Stimulated activated effector memory CD8-positive, alpha-beta T cell treated with anti-CD3 and anti-CD28 coated beads, Interleukin-12 subunit alpha, Interleukin-12 subunit beta, amount 100 ng/mL, for 72 hours (primary cell): ENCODE measurements at regions not wholly inside any gene's neighbourhood (a gene's known extent, or its start where the extent isn't known, plus 50 kb on each side); places are given as distances from the start of the nearest gene placed in this dataset.

Experiments
- ATAC-seq: fragments of 150-1000 bp; cut with Tn5 transposase; 2 replicates; pipeline ENCODE4 v1.10.0; 2021
- DNase-seq, 2 donors: peaks; one replicate each; pipeline ENCODE4 v3.0.0; 2021 to 2022; ENCODE audit warnings: low spot score in 2 of 2
- H3K27ac Mint-ChIP-seq: one replicate; pipeline ENCODE4 v1.8.0; 2022; ENCODE audit warnings: mild to moderate bottlenecking, mixed read lengths
- H3K36me3 Mint-ChIP-seq: one replicate; pipeline ENCODE4 v1.8.0; 2022; ENCODE audit warnings: mild to moderate bottlenecking, mixed read lengths
- H3K4me1 Mint-ChIP-seq: one replicate; pipeline ENCODE4 v1.8.0; 2022; ENCODE audit warnings: mixed read lengths
- H3K4me3 Mint-ChIP-seq: one replicate; pipeline ENCODE4 v1.8.0; 2022; ENCODE audit warnings: mild to moderate bottlenecking, mixed read lengths
- H3K9me3 Mint-ChIP-seq: one replicate; pipeline ENCODE4 v1.8.0; 2022; ENCODE audit warnings: mixed read lengths

- Mint-ChIP-seq H3K4me1 (peaks cover 32% of the 10 kb centered on the region), H3K4me3 (no peak overlapping the region), H3K36me3 (no peaks in the 10 kb centered on the region), H3K9me3 (no peaks in the 10 kb centered on the region), H3K27ac (no peak overlapping the region)
- DNase-seq (no peak), ATAC-seq (no peak)
These were observed 72.9 kb upstream of the FOXN3 start for GRCh38 chr14:89489761-89490437.

GRCh38 chr14:89486961-89487360 lies 69.9 kb upstream of the FOXN3 start:
- no peak overlapping the region for H3K27ac Mint-ChIP-seq
- no peak for ATAC-seq
- no peaks in the 10 kb centered on the region for H3K36me3 Mint-ChIP-seq
- no peaks in the 10 kb centered on the region for H3K9me3 Mint-ChIP-seq
- H3K4me1 Mint-ChIP-seq, result peaks cover 23% of the 10 kb centered on the region
- no peak overlapping the region for H3K4me3 Mint-ChIP-seq
- DNase-seq, result no peak

GRCh38 chr14:89486505-89486904 lies 69.5 kb upstream of the FOXN3 start:
- H3K36me3 Mint-ChIP-seq, result no peaks in the 10 kb centered on the region
- H3K27ac Mint-ChIP-seq, result no peak overlapping the region
- H3K4me3 Mint-ChIP-seq, result no peak overlapping the region
- H3K4me1 Mint-ChIP-seq, result peaks cover 23% of the 10 kb centered on the region
- no peak for DNase-seq
- H3K9me3 Mint-ChIP-seq, result no peaks in the 10 kb centered on the region
- no peak for ATAC-seq

- Mint-ChIP-seq H3K27ac (peak overlapping the region; percentile 82), H3K4me1 (peaks cover 23% of the 10 kb centered on the region)
These were observed 68.2 kb upstream of the FOXN3 start for GRCh38 chr14:89485264-89485663.

GRCh38 chr14:89484051-89484844 lies 67.2 kb upstream of the FOXN3 start:
- H3K27ac Mint-ChIP-seq, result peak overlapping the region; percentile 82
- no peak overlapping the region for H3K4me3 Mint-ChIP-seq
- H3K4me1 Mint-ChIP-seq, result peaks cover 23% of the 10 kb centered on the region
- no peaks in the 10 kb centered on the region for H3K36me3 Mint-ChIP-seq
- ATAC-seq (no peak), DNase-seq (no peak)
- H3K9me3 Mint-ChIP-seq, result no peaks in the 10 kb centered on the region

More at GRCh38 chr14:89485264-89485663, 68.2 kb upstream of the FOXN3 start:
- Mint-ChIP-seq H3K36me3 (no peaks in the 10 kb centered on the region), H3K9me3 (no peaks in the 10 kb centered on the region), H3K4me3 (no peak overlapping the region)
- no peak for DNase-seq
- peak; percentile 75 for ATAC-seq

- H3K4me1 Mint-ChIP-seq, result peaks cover 27% of the 10 kb centered on the region
- H3K36me3 Mint-ChIP-seq, result no peaks in the 10 kb centered on the region
- no peak overlapping the region for H3K27ac Mint-ChIP-seq
- ATAC-seq (no peak), DNase-seq (no peak)
- H3K4me3 Mint-ChIP-seq, result no peak overlapping the region
- H3K9me3 Mint-ChIP-seq, result no peaks in the 10 kb centered on the region
These were observed 64.2 kb upstream of the FOXN3 start for GRCh38 chr14:89481196-89481595.

GRCh38 chr14:89480278-89480677 lies 63.2 kb upstream of the FOXN3 start:
- Mint-ChIP-seq H3K27ac (no peak overlapping the region), H3K4me1 (peaks cover 20% of the 10 kb centered on the region), H3K9me3 (no peaks in the 10 kb centered on the region), H3K4me3 (no peak overlapping the region), H3K36me3 (no peaks in the 10 kb centered on the region)
- DNase-seq (no peak), ATAC-seq (no peak)

- Mint-ChIP-seq H3K36me3 (no peaks in the 10 kb centered on the region), H3K4me3 (no peak overlapping the region), H3K9me3 (no peaks in the 10 kb centered on the region), H3K27ac (no peak overlapping the region), H3K4me1 (peaks cover 18% of the 10 kb centered on the region)
- ATAC-seq (no peak), DNase-seq (no peak)
These were observed 62.8 kb upstream of the FOXN3 start for GRCh38 chr14:89479802-89480201.

GRCh38 chr14:89477391-89477790 lies 60.4 kb upstream of the FOXN3 start:
- Mint-ChIP-seq H3K9me3 (no peaks in the 10 kb centered on the region), H3K36me3 (peaks cover 6% of the 10 kb centered on the region), H3K27ac (peak overlapping the region; percentile 20), H3K4me3 (no peak overlapping the region), H3K4me1 (peaks cover 18% of the 10 kb centered on the region)
- no peak for ATAC-seq
- no peak for DNase-seq

GRCh38 chr14:89476354-89476896 lies 59.4 kb upstream of the FOXN3 start:
- Mint-ChIP-seq H3K4me3 (no peak overlapping the region), H3K9me3 (no peaks in the 10 kb centered on the region), H3K36me3 (peaks cover 10% of the 10 kb centered on the region), H3K4me1 (peaks cover 18% of the 10 kb centered on the region), H3K27ac (peak overlapping the region; percentile 20)
- DNase-seq, result no peak
- ATAC-seq, result no peak

GRCh38 chr14:89474464-89474863 lies 57.4 kb upstream of the FOXN3 start:
- Mint-ChIP-seq H3K4me3 (no peak overlapping the region), H3K9me3 (no peaks in the 10 kb centered on the region), H3K4me1 (peaks cover 34% of the 10 kb centered on the region), H3K27ac (no peak overlapping the region), H3K36me3 (peaks cover 10% of the 10 kb centered on the region)
- DNase-seq, result no peak
- ATAC-seq, result no peak

- ATAC-seq, result no peak
- H3K4me3 Mint-ChIP-seq, result no peak overlapping the region
- no peak for DNase-seq
- no peaks in the 10 kb centered on the region for H3K9me3 Mint-ChIP-seq
- no peak overlapping the region for H3K27ac Mint-ChIP-seq
- peaks cover 10% of the 10 kb centered on the region for H3K36me3 Mint-ChIP-seq
- H3K4me1 Mint-ChIP-seq, result peaks cover 39% of the 10 kb centered on the region
These were observed 57.0 kb upstream of the FOXN3 start for GRCh38 chr14:89473989-89474388.

- Mint-ChIP-seq H3K27ac (no peak overlapping the region), H3K36me3 (peaks cover 10% of the 10 kb centered on the region), H3K4me1 (peaks cover 42% of the 10 kb centered on the region), H3K4me3 (no peak overlapping the region), H3K9me3 (no peaks in the 10 kb centered on the region)
- ATAC-seq (no peak), DNase-seq (no peak)
These were observed 56.5 kb upstream of the FOXN3 start for GRCh38 chr14:89473569-89473968.

GRCh38 chr14:89470401-89470800 lies 53.4 kb upstream of the FOXN3 start:
- no peak for DNase-seq
- no peaks in the 10 kb centered on the region for H3K9me3 Mint-ChIP-seq
- peaks cover 10% of the 10 kb centered on the region for H3K36me3 Mint-ChIP-seq
- H3K4me3 Mint-ChIP-seq, result no peak overlapping the region
- peak overlapping the region; percentile 43 for H3K27ac Mint-ChIP-seq
- ATAC-seq, result no peak
- H3K4me1 Mint-ChIP-seq, result peaks cover 51% of the 10 kb centered on the region

GRCh38 chr14:89469210-89470198 lies 52.5 kb upstream of the FOXN3 start:
- H3K4me1 Mint-ChIP-seq, result peaks cover 58% of the 10 kb centered on the region
- peaks cover 10% of the 10 kb centered on the region for H3K36me3 Mint-ChIP-seq
- no peaks in the 10 kb centered on the region for H3K9me3 Mint-ChIP-seq
- no peak for DNase-seq
- H3K4me3 Mint-ChIP-seq, result no peak overlapping the region
- H3K27ac Mint-ChIP-seq, result peak overlapping the region; percentile 43
- no peak for ATAC-seq
